Inflammatory macrophage treated with lipopolysaccharide for 1 hour (primary cell): ENCODE measurements at regions not wholly inside any gene's neighbourhood (a gene's known extent, or its start where the extent isn't known, plus 50 kb on each side); places are given as distances from the start of the nearest gene placed in this dataset.
"Not testable (repeated sequence)": the region's sequence is repeated elsewhere in the genome, so short reads cannot be mapped to it uniquely, and the experiment has no call there.

Source experiments
- DNase-seq, 2 donors: peaks; one replicate each; pipeline ENCODE4 v3.0.0-alpha.2; 2020 to 2022

DNA sequence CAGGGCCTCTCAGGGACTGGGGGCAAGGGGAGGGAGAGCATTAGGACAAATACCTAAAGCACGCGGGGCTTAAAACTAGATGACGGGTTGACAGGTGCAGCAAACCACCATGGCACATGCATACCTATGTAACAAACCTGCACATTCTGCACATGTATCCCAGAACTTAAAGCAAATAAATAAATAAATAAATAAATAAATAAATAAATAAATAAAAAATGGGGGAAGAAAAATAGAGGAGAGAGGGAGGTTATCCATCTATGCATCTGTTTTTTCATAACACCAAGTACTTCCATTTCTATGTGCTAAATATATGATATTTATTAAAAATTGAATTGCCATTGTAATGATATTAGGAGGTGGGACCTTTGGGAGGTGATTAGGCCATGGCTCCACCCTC lies 539.5 kb downstream of the TRIML1 start:
- not testable (repeated sequence) for DNase-seq

GRCh38 chr4:188680004-188680666 lies 540.9 kb downstream of the TRIML1 start:
- DNase-seq, result no peak

- DNase-seq, result no peak
These were observed 541.4 kb downstream of the TRIML1 start for GRCh38 chr4:188680667-188681063.

GRCh38 chr4:188682321-188682720 lies 543.1 kb downstream of the TRIML1 start:
- DNase-seq, result no peak

DNA sequence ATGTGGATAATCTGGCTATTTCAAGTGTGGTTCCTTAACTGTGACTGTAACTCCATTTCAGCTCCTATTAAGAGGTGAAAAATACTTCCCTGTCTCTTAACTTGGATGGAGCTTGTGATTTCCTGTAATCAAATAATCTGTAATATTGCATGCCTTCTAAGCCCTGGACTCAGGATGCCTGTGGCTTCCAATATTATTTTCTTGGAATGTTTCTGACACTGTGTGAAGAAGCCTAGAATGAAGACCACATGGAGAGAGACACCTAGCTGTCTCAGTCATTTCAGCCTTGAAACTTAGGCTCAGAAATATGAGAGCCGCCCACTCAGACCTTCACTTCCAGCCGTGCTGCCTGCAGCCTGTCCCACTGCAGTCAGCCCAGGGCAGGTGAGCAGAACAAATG lies 544.3 kb downstream of the TRIML1 start:
- DNase-seq, result no peak

DNA sequence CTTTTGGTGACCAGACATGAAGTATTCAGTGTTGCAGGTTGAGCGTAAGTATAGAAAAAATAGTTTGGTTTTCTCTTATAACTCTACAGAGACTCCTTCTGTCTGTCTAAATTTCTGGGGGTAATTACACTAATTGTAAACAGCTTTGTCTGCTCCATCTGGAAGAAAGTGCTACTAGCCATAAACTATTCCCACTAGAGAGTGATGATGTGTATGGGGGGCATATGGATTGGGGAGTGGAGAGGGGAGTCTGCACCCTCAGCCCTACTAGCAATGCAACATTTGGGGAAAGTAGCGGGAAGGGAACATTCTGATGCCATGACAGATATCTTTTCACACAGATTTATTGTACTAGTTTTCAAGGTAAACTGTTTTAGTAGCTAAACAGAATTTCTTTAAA lies 549.7 kb downstream of the TRIML1 start:
- no peak for DNase-seq

DNA sequence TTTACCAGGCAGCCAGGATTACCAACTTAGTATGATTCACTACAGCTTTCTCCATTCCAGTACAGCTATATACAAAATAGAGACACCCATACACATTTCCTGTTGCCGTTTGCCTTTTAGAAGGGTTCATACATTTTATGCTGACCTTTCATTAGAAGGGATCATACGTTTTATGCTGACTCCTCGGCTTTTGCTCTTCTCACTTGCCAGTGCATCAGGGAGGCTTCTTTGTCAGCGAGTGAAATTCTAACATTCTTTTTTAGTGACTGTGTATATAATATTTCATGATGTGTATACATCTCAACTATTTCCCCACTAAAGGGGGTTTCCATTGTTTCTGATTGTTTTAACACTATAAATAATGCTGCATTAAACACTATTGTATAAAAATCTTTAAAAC lies 552.6 kb downstream of the TRIML1 start:
- no peak for DNase-seq

GRCh38 chr4:188695261-188695660 lies 556.0 kb downstream of the TRIML1 start:
- no peak for DNase-seq

GRCh38 chr4:188697243-188697642 lies 558.0 kb downstream of the TRIML1 start:
- no peak for DNase-seq

DNA sequence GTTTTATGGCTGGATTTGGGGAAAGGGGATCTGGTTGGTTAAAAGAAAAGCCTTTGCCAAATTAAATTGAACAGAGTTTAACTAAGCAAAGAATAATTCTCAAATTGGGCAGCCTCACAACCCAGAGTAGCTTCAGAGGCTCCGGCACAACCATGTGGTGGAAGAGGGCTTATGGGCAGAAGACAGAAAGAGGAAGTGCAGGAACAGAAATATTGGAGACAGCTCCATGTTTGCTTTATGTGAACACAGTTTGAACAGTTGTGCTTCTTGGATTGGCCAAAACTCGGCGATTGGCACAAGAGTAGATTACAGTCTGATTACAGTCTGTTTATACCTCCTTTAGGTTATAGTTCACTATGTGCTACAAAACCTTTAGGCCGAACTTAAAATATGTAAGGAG lies 562.7 kb downstream of the TRIML1 start:
- DNase-seq, result no peak

- DNase-seq, result no peak
These were observed 565.0 kb downstream of the TRIML1 start for GRCh38 chr4:188704288-188704687.

- no peak for DNase-seq
These were observed 567.8 kb downstream of the TRIML1 start for GRCh38 chr4:188707036-188707435.

GRCh38 chr4:188714501-188714900 lies 575.3 kb downstream of the TRIML1 start:
- DNase-seq, result no peak

DNA sequence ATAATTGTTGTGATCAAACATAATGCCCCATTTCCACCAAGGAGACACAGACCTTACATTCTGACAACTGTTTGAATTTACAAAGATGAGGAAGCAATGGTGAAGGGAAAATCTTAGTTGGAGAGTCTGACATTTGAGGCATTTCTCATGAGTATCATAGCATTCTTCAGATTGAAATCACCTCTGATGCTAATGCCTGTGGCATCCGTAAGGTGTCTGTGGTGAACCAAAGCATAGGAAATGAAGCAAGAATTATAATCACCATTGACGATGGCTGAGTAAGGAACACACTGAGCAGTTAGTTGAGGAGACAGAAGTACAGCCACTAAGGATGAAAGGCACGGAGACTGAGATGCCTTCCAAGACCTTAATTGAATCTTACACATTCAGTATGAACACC lies 575.7 kb downstream of the TRIML1 start:
- no peak for DNase-seq

DNA sequence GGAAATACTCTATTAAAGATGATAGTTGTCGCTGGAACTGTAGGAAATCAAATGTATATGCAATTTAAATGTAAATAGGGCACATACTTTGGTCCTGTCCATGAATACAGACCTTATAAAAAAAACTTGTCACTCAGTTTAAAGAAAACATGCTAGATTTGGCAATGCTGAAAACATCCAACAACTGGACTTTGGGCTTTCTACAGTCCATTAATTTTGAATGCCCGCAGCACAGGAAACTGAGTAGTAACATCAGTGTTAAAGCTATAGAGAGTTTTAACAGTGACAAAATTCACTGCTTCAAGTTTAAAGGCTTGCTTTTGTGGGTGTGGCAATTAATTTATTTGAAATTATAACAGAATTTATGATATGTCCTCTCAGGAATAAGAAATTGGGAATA lies 578.4 kb downstream of the TRIML1 start:
- DNase-seq, result no peak

DNA sequence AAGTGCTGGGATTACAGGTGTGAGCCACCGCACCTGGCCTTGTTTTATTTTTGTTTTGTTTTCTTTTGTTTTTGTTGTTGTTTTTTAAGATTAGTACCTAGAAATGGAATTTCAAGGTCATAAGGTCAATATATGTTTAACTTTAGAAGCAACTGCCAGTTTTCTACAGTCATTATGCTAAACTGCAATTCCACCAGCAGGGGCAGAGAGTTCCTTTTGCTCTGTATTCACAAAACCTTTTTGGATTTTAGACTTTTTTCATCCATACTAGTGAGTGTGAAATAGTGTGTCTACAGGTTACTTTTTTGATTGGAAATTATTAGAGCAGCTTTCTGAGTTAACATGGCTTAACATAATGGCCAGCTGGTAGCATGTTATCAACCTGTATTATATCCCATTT lies 580.6 kb downstream of the TRIML1 start:
- no peak for DNase-seq

GRCh38 chr4:188722911-188723310 lies 583.7 kb downstream of the TRIML1 start:
- DNase-seq, result no peak

- DNase-seq, result no peak
These were observed 588.5 kb downstream of the TRIML1 start for GRCh38 chr4:188727746-188728145.

DNA sequence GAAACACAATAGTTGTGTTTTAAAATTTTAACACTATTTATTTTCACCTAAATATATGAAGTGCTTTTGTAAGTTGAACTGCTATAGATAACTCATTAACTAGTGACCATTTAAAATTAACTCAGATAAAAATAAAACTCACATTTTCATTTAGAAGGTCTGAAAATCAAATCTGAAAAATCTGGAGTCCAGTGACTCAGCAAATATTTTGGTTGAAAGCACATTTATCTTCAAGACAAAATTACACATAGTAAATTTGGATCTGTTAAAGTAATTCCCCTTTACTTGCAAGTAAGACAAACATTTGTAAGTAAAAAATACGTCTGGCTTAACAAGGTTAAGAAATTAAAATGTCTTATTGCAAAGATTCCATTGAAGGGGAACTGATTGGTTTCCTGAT lies 589.1 kb downstream of the TRIML1 start:
- DNase-seq, result no peak

DNA sequence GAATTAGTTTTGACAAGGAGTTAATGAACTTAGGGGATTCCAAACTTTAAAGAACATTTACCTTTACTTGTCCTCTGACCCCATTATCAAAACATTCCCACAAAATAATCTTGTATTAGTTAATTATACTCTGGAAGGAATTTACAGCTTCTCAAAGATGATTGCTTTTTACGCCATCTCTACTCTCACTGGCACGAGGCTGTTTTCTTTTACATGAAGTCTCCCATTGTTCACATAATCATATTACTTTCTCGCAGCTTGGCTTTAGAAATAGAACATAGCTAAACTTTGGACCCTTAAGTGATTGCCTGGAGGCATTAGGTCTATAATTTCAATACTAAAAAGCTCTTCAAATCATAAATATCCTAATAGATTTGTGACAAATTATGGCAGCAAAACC lies 592.9 kb downstream of the TRIML1 start:
- no peak for DNase-seq

DNA sequence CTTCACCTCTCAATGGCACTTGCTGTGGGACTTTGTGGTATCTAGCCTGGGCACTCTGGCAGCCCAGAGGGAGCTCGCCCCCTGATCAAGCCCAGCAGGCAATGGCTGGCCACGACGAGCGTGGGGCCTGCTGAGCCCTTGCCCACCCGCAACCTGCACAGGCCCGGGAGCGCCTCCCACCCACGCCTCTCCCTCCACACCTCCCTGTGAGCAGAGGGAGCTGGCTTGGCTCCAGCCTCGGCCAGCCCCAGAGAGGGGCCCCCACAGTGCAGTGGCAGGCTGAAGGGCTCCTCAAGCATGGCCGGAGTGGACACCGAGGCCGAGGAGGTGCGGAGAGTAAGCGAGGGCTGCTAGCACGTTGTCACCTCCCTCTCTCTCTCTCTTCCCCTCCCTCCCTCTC lies 595.8 kb downstream of the TRIML1 start:
- no peak for DNase-seq

- no peak for DNase-seq
These were observed 598.2 kb downstream of the TRIML1 start for GRCh38 chr4:188737251-188738002.

GRCh38 chr4:188738290-188738689 lies 599.0 kb downstream of the TRIML1 start:
- DNase-seq, result not testable (repeated sequence)

GRCh38 chr4:188740172-188740571 lies 600.9 kb downstream of the TRIML1 start:
- not testable (repeated sequence) for DNase-seq

GRCh38 chr4:188740791-188741190 lies 601.5 kb downstream of the TRIML1 start:
- not testable (repeated sequence) for DNase-seq
